Posterior cingulate gyrus (tissue), 11 donors: ENCODE measurements at regions not wholly inside any gene's neighbourhood (a gene's known extent, or its start where the extent isn't known, plus 50 kb on each side); places are given as distances from the start of the nearest gene placed in this dataset.
"Not testable (repeated sequence)": the region's sequence is repeated elsewhere in the genome, so short reads cannot be mapped to it uniquely, and the experiment has no call there.

Source experiments
- DNase-seq, 10 donors: peaks; one replicate each; pipeline versions ENCODE4 v3.0.0 to v3.0.0-alpha.2; 2020 to 2021; ENCODE audit warnings: mixed read lengths in 3 of 10
- intact Hi-C: fragments of 100-400 bp; cut with DNase I; formaldehyde crosslinking; loops from one replicate; pipeline ENCODE4 v1.15.1; 2023

GRCh38 chrY:26372480-26372879 is 750.6 kb downstream of the CDY1 start:
- DNase-seq, intact Hi-C loops: not testable (repeated sequence)

DNA sequence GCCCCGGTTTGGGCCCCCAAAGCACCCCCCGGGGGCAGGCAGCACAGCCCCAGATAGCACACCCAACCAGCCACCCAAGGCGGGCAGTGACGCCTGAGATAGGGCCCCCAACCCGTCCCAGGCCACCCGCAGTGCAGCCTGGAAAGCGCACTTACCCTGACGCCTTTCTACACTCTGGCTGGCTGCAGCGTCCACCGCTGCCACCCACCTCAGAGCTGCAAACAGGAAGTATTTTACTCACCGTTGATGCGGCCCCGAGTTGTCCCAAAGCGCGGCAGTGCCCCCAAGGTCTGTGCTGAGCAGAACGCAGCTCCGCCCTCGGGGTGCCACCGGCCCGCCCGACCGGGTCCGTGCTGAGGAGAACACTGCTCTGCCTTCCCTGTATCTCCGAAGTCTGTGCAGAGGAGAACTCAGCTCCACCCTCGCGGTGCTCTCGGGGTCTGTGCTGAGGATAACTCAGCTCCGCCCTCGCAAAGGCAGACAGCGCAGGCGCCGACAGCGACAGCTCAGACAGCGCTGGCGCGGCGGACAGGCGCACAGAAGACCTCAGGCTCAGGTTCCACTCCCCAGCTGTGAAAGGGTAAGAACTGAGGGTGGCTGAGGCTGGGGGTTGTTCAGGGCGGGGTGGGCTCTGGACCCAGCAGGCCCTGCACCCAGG is 786.9 kb downstream of the CDY1 start:
- DNase-seq, result no peak
- intact Hi-C loops, result no loop called here

- no peak for DNase-seq
- intact Hi-C loops, result no loop called here
Observed at GRCh38 chrY:26409329-26409712, 787.4 kb downstream of the CDY1 start.
